Left hindlimb (tissue), 1 donor: ENCODE measurements at regions not wholly inside any gene's neighbourhood (a gene's known extent, or its start where the extent isn't known, plus 50 kb on each side); places are given as distances from the start of the nearest gene placed in this dataset.
A peak's percentile ranks its signal among the peaks of the same experiment; 100 is the strongest.

Experiments
- DNase-seq: peaks from one replicate; pipeline ENCODE4 v3.0.0-alpha.2; 2018

DNA sequence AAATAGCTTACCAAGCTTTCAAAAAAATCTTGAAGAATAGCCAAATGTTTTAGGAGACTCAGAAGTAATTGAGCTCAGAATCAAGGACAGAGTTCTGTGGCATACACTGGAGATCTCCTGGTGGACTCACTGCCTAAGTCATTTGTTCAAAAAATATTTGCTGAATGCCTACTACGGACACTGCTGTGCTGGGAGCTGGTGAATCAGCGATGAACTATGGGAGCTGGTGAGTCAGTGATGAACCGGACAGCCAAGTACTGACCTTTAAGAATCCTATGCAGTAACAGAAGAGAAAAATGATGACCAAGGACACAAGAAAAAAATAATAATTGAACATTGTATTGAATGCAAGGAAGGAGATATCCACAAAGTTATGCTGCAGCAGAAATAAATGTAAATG lies 717.9 kb upstream of the CXADR start:
- DNase-seq: no peak

DNA sequence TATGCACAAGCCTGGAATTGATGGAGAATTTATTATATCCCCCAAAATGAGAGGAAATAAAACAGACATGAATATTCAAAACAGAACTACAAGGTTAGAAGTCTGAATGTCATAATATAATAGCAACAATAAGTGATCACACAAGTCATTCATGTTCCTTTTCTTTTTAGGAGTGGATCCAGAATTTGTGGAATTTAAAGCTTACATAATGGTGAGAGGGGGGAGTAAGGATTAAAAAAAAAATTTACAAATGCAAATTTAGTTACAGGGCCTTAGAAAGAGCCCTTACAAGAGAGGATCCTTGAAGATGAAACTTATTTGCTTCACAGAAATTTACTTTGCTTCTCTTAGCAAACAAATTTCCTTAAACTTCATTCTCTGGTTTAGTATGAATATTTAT lies 716.1 kb upstream of the CXADR start:
- DNase-seq: no peak

DNA sequence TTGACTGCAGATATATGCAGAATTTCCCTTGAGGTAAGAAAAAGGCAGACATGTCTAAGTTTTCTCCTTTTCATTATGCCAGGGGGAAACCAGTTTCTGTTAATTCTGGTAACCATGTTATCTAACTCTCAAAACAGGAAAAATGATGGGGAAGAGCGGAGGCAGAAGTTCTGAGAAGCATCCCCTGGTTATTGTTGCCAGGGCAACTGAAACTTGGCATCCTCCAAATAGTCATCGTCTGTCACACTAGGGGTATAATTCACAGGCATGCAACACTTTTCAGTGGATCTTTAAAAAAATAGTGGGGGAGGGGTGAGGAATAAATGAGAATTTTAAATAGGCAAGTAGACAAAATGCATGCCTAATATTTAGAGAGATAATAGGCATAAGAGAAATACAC lies 715.3 kb upstream of the CXADR start:
- DNase-seq: no peak

DNA sequence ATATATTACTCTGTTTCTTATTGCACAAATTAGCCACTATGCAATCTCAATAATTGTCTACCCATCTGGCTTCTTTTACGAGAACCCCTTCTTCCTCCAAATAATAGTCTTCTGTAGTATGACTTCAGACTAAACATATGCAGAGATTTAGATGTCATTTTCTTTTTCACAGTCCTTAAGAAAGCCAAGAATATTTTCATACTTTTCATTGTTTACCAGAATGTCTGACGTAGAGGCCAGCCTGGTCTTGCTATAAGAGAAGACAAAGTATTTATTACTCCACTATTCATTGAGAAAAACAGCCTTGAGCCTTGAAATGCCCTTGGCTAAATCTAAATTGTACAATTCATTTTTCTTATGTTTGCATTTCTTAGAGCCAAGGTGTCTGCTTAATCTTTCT lies 714.9 kb upstream of the CXADR start:
- no peak for DNase-seq

DNA sequence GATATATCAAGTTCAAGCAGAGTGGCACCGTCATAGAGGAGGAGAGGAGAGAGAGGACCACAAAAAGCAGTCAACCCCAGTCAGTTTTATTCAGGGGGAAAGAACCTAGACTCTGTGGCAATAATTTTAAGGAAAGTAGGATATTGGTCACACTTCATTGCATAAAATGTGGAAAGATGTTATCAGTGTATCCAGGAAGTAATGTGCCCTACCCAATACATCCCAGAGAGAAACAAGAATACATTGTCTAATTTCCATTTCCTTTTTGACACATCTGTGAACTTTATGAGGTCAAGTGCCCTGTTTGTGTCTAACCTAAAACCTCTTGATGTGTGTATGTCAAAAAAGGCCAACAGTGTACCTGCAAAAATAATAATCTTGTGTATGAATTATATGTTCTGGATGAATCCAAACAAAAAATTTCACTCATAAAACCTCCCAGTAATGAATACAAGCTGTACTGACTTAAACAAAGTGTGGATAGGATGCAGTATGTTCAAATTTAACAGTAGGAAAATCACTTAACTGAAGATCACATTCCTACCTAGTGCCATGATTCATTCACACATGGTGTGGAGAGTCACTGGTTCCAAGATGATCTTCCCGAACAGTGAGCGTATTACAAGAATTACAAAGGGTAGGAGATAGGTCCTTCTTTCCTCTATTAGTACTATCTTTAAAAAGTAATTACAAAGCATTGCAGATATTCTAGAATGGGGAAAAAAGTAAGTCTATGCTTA lies 712.1 kb upstream of the CXADR start:
- DNase-seq: no peak

DNA sequence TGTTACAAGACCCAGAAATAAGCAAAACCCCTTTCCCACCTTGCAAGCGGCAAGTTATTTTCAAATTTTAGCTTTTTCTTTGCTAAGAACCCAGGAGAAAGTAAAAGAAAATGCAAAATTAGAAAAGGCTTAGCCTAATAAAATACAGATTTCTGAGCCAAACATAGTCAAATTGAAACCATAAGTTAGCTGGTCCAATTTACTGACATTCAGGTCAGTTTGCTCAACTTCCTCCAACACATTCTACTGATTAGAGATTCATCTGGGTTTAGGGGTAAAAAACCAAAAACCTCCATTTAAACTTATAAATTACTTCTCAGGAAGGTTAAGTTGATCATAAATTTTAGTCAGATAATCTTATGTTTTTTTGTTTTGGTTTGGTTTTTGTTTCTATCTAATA lies 701.8 kb upstream of the CXADR start:
- no peak for DNase-seq

DNA sequence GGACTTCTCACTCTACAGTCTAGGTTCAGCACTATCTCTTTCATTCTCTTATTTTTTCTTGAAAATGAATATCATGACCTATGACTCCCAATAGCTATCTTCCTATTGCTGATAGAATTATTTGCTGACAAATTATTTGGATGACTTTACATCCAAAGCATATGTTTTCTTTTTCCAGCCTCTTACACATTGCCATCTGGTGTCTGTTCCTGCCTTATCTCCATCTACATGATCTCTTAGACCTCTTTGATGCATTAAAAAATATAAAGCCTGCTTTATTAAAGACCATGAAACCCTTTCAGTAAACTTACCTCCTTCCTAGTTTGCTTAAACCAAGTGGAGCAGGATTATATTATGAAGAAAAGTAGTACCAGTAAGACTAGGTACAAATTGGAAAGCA lies 700.9 kb upstream of the CXADR start:
- no peak for DNase-seq

DNA sequence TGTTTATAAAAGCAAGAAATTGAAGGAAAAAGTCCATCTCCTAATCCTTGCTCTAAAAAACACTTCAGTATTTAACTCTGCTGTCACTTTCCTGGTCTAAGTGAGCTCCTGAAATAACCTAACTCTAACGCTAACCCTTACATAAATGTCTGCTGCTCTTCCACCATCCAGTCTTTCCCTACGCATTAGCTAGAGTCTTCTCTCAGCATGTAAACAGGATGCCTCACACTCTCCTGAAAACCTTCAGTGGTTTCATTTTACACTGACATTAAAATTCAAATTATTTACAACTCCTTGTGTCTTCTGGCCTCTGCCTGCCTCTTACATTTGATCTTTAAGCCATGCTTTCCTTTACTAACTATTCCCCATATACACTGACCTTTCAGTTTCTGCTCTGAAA lies 697.6 kb upstream of the CXADR start:
- no peak for DNase-seq

DNA sequence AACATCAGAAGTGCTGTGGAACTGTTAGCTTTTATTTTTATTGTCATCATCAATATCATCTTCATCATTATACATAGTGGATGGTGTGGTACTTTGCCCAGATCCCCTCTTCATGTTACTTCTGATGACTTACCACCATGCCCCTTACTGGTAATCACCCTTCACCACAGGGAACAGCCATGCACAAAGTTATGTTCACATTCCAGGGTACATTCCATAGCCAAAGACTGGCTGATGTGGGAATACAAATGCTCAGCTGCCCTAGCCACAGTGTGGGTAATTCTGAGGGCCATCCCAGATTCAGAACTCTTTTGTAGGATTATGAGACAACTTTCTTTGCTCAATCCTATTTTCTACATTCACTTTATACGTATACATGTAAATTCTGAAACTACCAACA lies 691.3 kb upstream of the CXADR start:
- DNase-seq: no peak

DNA sequence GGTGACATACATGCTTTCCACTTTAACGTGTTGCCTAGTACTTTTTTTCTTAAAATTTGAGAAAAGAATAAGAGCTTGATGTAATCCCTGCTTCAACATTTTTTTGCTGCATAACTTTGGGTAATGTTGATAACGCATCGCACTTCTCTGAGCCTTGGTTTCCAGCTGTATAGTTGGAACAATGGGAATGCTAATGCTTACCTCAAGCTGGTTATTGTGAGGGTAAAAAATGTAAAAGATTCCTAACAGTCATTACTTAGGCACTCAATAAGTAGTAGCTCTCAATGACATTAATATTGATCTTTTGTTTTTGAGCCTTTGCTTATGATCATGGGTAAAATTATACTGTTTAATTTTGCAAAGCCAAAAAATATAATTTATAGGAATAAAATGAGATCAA lies 683.3 kb upstream of the CXADR start:
- no peak for DNase-seq

DNA sequence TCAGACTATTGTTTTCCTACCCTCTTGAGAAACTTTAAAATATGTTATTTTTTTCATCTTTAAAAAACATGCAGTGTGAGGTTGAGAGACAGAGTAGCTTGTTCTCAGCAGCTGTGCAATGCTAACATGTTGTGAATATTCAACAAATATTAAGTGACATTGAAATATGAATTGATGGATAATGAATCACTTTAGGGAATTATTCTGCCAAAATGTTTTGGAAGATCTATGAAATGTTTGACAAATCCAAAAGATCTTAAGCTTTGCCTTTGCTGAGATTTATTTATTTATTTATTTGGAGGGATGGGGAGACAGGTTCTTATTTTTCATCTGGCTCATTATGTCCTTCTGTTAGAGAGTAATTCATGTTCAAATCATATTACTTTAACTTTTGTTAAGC lies 680.1 kb upstream of the CXADR start:
- DNase-seq: no peak

DNA sequence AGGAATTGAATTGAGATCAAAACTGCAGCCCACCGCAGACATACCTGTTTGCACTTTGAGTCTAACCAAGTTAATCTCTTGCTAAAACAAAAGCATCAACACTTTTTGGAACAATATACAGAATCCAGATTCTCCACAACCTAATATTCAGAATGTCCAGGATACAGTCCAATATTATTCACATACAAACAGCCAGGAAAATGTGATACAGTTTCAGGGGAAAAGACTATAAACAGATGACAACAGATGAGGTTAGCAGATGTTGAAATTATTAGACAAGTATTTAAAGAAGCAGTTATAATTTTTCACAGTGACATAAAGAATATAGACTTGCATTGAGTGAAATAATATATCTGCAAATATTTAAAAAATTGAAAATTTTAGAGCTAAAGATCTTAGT lies 678.1 kb upstream of the CXADR start:
- no peak for DNase-seq

DNA sequence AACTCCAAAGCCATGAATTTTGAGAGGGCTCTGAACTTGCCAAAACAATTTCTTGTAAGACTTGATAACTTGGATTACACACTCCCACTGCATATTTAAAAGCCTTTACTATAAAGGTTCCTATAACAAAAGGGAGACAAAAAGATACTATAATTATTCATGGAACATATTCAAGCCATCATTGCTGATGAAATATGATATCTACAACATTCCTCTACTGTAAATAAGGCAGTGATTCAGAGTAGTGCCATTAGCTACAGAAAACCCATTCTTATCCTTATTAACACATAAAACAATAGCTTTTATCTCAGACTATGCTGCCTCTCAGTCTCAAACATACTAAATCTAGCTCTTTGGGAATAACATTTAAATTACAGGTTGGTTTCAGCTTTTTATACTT lies 675.5 kb upstream of the CXADR start:
- no peak for DNase-seq

DNA sequence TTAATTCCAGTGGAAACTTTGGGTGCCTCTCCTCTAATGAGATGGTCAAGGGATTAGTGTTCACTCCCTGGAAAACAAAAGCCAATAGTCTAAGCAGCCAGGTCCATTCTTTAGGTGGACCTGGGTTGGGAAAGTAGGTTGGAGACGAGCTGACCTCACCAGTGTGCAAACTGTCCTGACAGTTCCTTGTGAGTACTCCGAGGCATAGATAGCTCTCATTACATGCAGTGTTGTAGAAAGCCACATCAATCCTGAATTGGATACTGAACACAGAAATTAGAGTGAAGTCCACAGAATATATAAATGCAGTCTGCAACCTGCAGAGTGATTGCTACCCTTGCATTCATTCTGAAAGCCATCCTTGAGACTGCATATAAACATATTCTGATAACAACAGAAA lies 675.1 kb upstream of the CXADR start:
- DNase-seq: no peak

DNA sequence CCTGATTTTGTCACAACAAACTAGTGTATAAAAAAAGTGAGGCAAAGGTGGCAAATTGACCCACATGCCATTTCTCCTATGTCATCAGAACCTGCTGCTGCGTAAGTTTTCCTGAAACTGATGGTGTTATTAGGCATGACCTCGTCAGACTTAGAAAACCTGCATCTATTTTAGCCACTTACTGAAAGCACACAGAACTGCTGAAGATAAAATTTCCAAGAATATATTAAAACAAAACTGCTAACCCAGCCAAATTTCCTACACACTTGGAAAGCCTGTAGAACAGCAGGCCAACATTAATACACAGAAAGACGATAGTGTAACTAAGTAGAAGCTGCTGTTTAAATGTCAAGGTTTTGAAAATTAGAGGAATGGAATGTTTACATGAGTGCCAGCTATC lies 674.5 kb upstream of the CXADR start:
- DNase-seq: peak; percentile 48

DNA sequence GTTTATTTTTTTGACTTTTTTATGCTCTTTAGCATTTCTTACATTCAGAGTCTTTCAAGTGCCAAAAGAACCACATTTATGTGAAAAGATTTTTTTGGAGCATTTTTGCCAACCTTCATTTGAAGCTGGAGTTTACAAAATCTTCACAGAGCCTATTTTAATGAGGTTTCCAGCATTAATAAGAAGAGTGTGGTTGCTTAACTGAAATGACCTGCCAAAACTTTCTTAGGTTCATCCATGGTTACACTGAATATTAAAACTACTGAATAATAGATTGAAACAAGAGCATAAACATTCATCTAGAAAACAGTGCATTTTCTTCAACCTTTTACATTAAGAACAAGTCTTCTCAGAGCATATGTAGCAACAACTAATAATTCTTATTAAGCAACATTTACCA lies 672.3 kb upstream of the CXADR start:
- no peak for DNase-seq

DNA sequence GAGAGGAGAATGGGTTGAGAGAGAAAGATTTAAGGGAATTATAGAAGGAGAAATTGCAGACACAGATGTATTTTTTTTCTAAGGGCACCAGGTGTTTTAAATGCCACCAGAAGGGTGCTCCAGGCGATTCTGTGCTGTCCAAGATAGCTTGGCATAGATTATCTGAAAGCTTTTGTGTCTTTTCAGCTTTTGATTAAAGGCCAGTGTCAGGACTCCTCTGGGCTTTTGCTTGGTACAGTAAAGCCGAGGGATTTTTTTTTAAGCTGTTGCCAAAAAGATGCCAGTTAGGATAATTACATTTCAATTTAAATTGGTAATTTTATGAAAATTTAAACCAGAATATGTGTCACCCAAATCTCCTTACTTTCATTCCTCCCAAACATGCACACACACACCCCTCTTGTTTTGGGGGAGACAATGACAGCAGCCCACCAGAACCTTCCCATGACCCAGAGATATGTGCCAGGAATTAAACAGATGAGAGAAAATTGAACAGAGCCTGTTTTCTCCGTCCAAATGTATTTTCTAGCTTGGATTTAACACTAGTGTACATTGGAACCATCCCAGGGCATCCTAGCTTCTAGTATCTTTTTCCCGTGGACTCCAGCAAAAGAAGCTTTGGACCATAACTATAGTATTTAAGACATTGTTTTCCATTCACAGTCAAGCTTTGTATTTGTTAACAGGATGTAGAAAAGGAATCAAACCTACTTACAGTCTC lies 670.7 kb upstream of the CXADR start:
- DNase-seq: no peak

DNA sequence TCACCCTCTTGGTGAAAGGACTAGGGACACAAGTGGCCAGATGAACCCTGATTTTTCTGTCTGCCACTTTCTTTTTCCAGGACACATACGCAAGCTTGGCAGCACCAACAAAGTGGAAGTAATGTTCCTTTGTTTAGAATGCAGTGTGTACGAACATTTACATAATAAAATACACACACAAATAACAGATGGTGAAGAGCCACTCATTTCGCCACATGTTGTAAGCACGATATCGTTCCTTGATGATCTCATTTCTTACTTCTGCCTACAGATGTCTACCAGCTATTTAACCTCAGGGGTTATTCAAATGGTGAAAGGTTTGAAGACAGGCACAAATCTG lies 670.2 kb upstream of the CXADR start:
- DNase-seq: no peak

DNA sequence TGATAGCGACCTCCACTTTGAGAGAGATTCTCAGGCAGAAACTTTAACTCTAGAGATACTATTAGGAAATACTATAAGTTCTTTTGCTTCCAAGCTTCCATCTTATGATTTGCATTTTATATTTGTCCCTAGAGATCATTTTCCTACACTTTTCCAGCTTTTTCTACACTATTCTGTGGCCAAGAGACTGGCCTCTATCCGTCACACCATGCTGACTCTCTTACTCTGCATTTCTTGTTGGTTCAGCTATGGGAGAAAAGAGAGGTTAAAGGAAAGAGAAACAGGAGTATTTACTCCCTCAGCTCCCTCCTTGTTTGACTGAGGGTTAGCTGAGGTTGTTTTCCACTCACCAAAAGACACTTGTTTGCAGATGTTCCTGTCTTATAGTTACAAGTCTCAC lies 665.6 kb upstream of the CXADR start:
- no peak for DNase-seq

DNA sequence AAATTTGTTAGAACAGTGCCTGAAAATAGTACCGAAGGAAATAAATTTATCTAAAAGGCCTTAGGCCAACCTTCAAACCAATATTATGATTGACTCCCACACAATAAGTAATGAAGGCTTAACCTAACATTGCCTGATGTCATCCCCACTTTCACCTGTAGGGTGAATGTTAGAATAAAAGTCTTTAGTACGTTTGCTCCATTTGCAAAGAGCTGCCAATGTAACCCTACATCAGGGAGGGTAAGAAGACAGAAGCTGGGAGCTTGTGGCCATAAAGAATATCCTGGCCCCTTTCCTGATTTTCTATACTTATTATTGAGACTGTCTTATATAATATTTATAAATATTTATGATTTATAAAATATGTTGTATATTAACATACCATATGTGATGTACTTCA lies 661.8 kb upstream of the CXADR start:
- DNase-seq: no peak

DNA sequence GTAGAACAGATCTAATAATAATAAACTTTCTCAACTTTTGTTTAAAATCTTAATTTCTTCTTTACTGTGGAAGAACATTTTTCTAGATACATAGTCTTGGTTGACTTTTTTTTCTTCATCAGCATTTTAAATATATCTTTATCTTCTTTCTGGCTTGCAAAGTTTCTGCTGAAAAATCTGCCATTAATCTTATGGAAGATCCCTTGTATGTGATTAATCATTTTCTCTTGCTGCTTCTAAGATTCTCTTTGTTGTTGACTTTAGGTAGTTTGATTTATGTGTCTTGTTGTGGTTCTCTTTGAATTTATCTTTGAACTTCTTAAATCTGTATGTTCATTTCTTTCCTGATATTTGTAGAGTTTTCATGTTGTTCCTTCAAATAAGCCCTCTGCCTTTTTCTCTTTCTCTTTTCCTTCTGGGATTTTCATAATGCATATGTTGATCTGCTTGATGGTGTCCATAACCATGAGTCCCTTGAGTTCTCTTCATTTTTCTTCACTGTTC lies 657.6 kb upstream of the CXADR start:
- DNase-seq: no peak

DNA sequence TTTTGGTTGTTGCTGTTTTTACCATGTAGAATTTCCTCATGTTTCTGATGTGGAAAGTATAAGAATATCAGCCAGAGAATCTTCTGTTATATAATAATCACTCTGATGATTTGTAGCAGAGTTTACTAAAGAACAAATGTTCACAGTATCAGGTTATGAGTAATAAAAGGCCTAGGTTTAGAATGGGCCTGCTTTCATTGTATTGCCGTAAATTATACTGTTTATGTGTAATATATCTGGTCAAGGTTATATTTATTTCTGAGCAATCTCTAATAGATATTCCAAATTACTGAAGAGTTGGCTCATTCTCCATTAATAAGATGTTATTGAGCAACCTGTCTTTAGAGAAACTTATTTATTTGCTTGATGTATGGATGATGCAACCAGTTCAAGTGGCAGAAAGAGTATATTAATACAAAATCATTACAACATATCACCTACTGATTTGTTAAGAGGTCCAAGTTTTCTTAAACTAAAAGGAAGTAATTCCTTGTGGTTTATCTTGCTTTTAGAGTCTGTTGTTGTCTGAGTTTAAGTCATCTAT lies 649.4 kb upstream of the CXADR start:
- DNase-seq: no peak

DNA sequence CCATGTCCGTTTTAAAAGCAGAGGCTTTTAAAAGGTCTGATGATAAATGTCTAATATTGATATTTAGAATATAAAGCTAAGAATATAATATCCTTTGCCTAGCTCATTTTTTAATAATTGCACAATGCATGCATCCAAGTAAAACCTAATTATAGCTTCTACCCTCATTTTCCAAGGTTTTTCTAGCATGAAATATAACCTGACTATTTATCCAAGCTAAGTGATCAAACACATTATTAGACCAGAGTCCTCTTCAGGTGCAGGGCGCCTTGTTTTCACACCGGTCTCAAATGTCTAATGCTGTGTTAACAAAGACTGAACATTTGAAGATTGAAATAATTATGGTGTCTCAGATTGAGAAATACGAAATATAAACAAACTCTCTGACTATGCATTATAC lies 648.9 kb upstream of the CXADR start:
- no peak for DNase-seq

DNA sequence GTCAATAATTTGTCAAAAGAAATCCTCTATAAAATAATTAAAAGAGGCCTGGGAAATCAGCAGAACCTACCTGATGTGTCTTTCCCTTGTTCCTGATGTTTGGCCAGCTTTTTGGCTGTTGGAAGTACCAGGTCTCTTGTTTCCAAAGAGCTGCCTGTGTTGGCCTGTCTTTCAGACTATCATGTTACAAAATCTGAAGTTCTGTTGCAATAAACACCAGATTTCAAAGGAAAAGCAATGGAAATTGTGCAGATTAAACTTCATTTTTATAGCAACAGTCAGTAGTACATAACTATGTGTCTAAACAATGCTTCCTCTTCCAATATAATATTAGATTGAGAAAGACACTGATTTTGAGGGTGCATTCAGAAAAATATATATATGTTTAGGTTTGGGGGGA lies 647.2 kb upstream of the CXADR start:
- no peak for DNase-seq

DNA sequence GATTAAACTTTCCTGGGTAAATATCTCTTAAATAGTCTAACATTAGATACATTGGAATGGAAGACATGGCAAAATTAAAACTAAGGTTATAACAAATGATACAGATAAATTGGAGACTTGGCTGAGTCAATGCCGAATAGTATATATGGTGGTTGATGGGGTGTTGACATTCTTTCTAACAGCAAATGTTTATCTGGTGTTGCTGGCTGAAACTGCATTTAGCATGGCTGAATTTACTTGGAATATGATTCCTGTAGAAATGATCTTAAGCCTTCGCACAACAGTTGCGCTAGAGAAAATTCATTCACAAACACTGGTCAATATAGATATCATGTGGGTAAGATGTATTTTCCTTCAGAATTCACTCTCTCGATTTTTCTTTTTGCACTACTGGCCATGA lies 646.0 kb upstream of the CXADR start:
- DNase-seq: no peak
